Prostate gland (tissue), 2 donors: ENCODE measurements at regions not wholly inside any gene's neighbourhood (a gene's known extent, or its start where the extent isn't known, plus 50 kb on each side); places are given as distances from the start of the nearest gene placed in this dataset.

Source experiments
- DNase-seq: peaks from one replicate; pipeline ENCODE4 v3.0.0-alpha.2; 2019; ENCODE audit warnings: low spot score
- H3K27ac ChIP-seq, 2 donors: fragments of 200-600 bp; sonication (generic); 2 replicates each; pipeline ENCODE4 v1.5.1; 2017 to 2019
- H3K27me3 ChIP-seq: fragments of 200-600 bp; sonication (generic); replicated peaks from 2 replicates; pipeline ENCODE4 v1.5.1; 2019; ENCODE audit not compliant: insufficient read depth
- H3K36me3 ChIP-seq, 2 donors: fragments of 200-600 bp; sonication (generic); 1 replicate in 1 of 2; 2 replicates in 1 of 2; pipeline versions ENCODE4 v1.5.1 to v1.8.1; 2017 to 2019
- H3K4me1 ChIP-seq: fragments of 200-600 bp; sonication (generic); replicated peaks from 2 replicates; pipeline ENCODE4 v1.5.1; 2019
- H3K4me3 ChIP-seq, 2 donors: fragments of 200-600 bp; sonication (generic); 2 replicates each; pipeline ENCODE4 v1.5.1; 2017 to 2019
- H3K9me3 ChIP-seq: fragments of 200-600 bp; sonication (generic); 2 replicates; pipeline ENCODE4 v1.5.1; 2017
- POLR2A ChIP-seq: fragments of 450-650 bp; IDR thresholded peaks from one replicate; pipeline ENCODE4 v1.6.1; 2016; ENCODE audit warnings: antibody characterized with exemption, mild to moderate bottlenecking
- POLR2AphosphoS5 ChIP-seq: sonication (generic); formaldehyde crosslinking; IDR thresholded peaks from one replicate; pipeline ENCODE4 v1.6.1; 2017; ENCODE audit warnings: antibody characterized with exemption
- WGBS: methylation state at CpG from one replicate; pipeline ENCODE4 v1.1.5; 2018; 5-methylcytosine and 5-hydroxymethylcytosine counted together
- intact Hi-C: fragments of 100-400 bp; cut with DNase I; formaldehyde crosslinking; loops from one replicate; pipeline ENCODE4 v1.14.2; 2022
- TF ChIP-seq, protein P1 (sequence below), 4 experiments: fragments of 200-600 bp in 2 of 4; fragments of 450-650 bp in 2 of 4; sonication (generic) in 2 of 4; IDR thresholded peaks; 1 replicate in 3 of 4; 2 replicates in 1 of 4; pipeline ENCODE4 v1.5.1; 2016 to 2019; ENCODE audit warnings: antibody characterized with exemption in 4 of 4, mild to moderate bottlenecking in 2 of 4, moderate library complexity in 2 of 4

DNA sequence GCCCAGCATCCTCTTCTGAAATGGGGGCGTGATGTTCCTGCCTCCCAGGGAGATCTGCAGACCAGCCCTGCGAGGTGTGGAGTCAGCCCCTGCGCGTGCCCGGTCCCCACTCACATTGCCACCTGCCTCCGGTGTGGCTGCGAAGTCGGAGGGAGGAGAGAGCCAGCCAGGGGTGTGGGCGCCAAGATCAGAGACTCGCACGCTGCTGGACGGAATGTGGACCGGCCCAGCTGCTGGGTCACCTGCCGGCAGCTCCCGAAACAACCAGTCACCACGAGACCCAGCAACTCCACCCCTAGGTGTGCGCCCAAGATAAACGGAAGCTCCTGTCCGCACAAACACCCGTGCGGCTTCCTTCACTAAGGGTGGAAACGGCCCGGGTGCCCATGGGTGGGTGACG lies 51.1 kb upstream of the EGFL7 start:
- peaks cover 9% of the 10 kb centered on the region for H3K4me1 ChIP-seq
- DNase-seq = no peak
- TF ChIP-seq POLR2A (no peak), POLR2AphosphoS5 (no peak)
- TF ChIP-seq, protein P1, sequence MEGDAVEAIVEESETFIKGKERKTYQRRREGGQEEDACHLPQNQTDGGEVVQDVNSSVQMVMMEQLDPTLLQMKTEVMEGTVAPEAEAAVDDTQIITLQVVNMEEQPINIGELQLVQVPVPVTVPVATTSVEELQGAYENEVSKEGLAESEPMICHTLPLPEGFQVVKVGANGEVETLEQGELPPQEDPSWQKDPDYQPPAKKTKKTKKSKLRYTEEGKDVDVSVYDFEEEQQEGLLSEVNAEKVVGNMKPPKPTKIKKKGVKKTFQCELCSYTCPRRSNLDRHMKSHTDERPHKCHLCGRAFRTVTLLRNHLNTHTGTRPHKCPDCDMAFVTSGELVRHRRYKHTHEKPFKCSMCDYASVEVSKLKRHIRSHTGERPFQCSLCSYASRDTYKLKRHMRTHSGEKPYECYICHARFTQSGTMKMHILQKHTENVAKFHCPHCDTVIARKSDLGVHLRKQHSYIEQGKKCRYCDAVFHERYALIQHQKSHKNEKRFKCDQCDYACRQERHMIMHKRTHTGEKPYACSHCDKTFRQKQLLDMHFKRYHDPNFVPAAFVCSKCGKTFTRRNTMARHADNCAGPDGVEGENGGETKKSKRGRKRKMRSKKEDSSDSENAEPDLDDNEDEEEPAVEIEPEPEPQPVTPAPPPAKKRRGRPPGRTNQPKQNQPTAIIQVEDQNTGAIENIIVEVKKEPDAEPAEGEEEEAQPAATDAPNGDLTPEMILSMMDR (IDR thresholded peaks at IDR 0.05) = peak in 1 of 4 experiments; percentile 19
- H3K9me3 ChIP-seq = no peaks in the 10 kb centered on the region
- no peaks in the 10 kb centered on the region for H3K36me3 ChIP-seq
- no peaks in the 10 kb centered on the region for H3K27me3 ChIP-seq
- H3K4me3 ChIP-seq = no peak overlapping the region
- intact Hi-C loops = no loop called here
- 78% methylated on average over 24 of the region's 24 CpGs for WGBS
- no peak overlapping the region for H3K27ac ChIP-seq

DNA sequence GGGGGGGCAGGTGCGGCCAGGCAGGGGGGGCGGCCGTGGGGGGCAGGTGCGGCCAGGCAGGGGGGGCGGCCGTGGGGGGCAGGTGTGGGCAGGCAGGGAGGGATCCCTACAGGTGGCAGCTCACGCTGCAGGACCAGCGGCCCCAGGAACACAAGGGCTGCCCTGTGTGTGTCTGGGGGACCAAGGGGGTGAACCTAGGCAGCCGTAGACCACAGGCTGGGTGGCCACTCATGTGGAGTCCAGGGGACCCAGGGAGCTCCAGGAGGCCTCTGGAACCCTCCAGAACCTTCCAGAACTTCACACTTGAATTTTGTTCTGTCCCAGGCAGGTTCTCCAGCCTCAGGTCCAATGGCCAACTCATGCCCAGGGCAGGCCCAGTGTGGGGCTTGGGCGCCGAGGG lies 51.6 kb upstream of the EGFL7 start:
- Histone ChIP-seq H3K27ac (no peak overlapping the region), H3K4me1 (peaks cover 8% of the 10 kb centered on the region), H3K36me3 (no peaks in the 10 kb centered on the region), H3K4me3 (no peak overlapping the region), H3K9me3 (no peaks in the 10 kb centered on the region), H3K27me3 (no peaks in the 10 kb centered on the region)
- no peak for DNase-seq
- intact Hi-C loops = no loop called here
- WGBS = 100% methylated on average over 2 of the region's 11 CpGs
- no peak for TF ChIP-seq POLR2A
- TF ChIP-seq POLR2AphosphoS5 = no peak
- TF ChIP-seq, protein P1 (IDR thresholded peaks at IDR 0.05) = no peak

DNA sequence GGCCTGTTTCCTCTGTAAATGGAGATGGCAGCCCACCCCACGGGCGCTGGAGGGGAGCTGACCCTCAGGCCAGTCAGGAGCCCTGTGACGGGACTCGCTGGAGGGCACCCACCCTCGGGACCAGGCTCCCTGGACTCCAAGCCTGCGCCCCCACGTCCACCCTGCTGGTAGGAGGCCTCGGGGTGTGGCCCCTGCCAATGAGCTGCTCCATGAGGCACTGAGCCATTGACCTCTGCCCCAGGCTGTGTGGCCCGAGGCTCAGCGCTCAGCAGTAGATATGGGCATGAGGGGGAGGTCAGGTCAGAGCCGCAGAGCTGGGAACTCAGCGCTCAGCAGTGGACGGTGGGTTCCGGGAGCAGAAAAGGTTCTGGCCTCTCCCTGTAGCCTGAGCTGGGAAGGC lies 52.3 kb upstream of the EGFL7 start:
- DNase-seq = no peak
- Histone ChIP-seq H3K4me1 (peaks cover 1% of the 10 kb centered on the region), H3K27me3 (no peaks in the 10 kb centered on the region), H3K9me3 (no peaks in the 10 kb centered on the region), H3K27ac (no peak overlapping the region), H3K4me3 (no peak overlapping the region), H3K36me3 (no peaks in the 10 kb centered on the region)
- intact Hi-C loops = no loop called here
- TF ChIP-seq POLR2A (no peak), POLR2AphosphoS5 (no peak)
- TF ChIP-seq, protein P1 (IDR thresholded peaks at IDR 0.05) = no peak
- WGBS = 89% methylated on average over 14 of the region's 14 CpGs

DNA sequence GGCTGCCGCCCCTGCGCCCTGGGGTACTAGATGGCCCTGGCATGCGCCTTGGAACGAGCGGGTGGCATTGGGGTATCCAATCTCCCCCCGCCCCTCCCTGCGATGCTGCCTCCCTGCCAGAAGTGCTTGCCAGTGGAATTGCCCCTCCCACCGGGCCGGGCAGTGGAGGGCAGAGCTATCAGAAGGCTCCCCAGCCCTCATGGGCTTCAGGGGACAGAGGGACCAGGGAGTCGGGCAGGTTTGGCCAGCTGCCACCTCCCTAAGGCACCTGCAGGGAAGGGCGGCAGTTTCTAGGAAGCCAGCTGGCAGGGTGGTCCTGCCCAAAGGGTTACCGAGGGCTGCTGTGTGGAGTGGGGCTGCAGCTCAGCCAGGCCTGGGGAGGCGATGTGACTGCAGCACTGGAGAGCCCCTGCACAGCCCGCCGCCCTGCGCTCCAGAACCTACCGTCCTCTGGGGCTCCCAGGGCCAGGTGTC lies 52.8 kb upstream of the EGFL7 start:
- Histone ChIP-seq H3K9me3 (no peaks in the 10 kb centered on the region), H3K27me3 (no peaks in the 10 kb centered on the region), H3K4me3 (no peak overlapping the region), H3K36me3 (no peaks in the 10 kb centered on the region), H3K4me1 (no peaks in the 10 kb centered on the region), H3K27ac (no peak overlapping the region)
- no peak for DNase-seq
- no peak for TF ChIP-seq POLR2A
- TF ChIP-seq, protein P1 (IDR thresholded peaks at IDR 0.05) = no peak
- TF ChIP-seq POLR2AphosphoS5 = no peak
- intact Hi-C loops = no loop called here
- WGBS = 62% methylated on average over 16 of the region's 17 CpGs

DNA sequence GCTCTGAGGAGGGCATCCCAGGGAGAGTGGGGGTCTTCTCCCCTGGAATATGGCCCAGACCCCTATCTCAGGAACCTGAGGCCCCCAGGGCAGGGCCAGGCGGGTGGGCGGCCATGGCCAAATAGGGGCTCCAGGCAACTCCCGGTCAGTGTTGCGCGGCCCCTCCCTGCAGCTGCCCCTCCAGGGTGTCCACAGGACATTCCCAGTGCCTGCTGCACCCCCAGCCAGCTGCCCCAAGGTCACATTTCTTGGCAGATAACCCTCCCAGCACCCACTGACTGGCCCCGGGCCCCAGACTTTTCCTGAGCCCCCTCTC lies 53.6 kb upstream of the EGFL7 start:
- H3K4me3 ChIP-seq = no peak overlapping the region
- H3K9me3 ChIP-seq = no peaks in the 10 kb centered on the region
- no peaks in the 10 kb centered on the region for H3K27me3 ChIP-seq
- 94% methylated on average over 6 of the region's 6 CpGs for WGBS
- intact Hi-C loops = no loop called here
- no peak for TF ChIP-seq POLR2A
- TF ChIP-seq POLR2AphosphoS5 = no peak
- TF ChIP-seq, protein P1 (IDR thresholded peaks at IDR 0.05) = no peak
- no peak overlapping the region for H3K27ac ChIP-seq
- no peak for DNase-seq
- H3K36me3 ChIP-seq = no peaks in the 10 kb centered on the region
- H3K4me1 ChIP-seq = no peaks in the 10 kb centered on the region
